ENCODE measurements at regions not wholly inside any gene's neighbourhood (a gene's known extent, or its start where the extent isn't known, plus 50 kb on each side); places are given as distances from the start of the nearest gene placed in this dataset.

DNA sequence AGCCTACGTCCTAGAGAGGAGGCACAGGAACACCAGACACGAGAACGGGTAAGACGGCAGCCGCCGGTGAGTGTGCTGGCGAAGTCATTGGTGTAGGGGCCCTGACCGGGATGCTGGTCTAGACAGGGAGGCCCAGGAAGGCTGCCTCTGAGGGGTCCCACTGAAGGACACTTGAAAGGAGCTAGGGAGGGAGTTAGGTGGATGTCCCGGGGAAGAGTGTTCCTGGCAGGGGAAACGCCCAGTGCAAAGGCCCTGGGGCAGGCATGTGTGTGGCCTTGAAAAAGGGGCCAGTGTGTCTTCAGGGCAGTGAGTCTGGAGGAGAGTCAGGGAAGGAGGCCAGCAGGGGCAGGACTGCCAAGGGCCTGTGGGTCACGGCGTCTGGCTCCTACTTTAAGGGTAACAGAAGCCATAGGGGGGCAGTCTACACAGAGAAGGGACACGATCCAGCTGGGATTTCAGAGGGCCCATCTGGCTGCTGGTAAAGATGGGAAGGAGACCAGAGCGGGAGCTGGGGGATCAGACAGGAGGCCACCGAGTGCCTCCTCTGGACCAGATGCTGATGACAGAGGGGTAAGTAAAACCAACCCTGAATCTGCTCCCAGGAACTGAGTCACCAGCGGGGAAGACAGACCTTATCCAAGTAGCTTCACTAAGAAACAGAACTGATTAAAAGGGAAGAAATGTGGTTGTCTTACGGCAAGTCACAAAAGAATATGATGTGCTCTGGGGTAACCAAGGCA lies 115.9 kb downstream of the LITAF start:
- TF ChIP-seq, protein P1, sequence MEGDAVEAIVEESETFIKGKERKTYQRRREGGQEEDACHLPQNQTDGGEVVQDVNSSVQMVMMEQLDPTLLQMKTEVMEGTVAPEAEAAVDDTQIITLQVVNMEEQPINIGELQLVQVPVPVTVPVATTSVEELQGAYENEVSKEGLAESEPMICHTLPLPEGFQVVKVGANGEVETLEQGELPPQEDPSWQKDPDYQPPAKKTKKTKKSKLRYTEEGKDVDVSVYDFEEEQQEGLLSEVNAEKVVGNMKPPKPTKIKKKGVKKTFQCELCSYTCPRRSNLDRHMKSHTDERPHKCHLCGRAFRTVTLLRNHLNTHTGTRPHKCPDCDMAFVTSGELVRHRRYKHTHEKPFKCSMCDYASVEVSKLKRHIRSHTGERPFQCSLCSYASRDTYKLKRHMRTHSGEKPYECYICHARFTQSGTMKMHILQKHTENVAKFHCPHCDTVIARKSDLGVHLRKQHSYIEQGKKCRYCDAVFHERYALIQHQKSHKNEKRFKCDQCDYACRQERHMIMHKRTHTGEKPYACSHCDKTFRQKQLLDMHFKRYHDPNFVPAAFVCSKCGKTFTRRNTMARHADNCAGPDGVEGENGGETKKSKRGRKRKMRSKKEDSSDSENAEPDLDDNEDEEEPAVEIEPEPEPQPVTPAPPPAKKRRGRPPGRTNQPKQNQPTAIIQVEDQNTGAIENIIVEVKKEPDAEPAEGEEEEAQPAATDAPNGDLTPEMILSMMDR (IDR thresholded peaks at IDR 0.05; ENCODE audit: insufficient read depth, low read depth, low read length) = no peak
- no peak for TF ChIP-seq EZH2 (IDR thresholded peaks at IDR 0.05; ENCODE audit: insufficient read depth, low read length)

All from astrocyte (in vitro differentiated cells and primary cell).